SK-N-SH (cell line): ENCODE measurements at regions not wholly inside any gene's neighbourhood (a gene's known extent, or its start where the extent isn't known, plus 50 kb on each side); places are given as distances from the start of the nearest gene placed in this dataset.

Experiments used
- CTCF ChIA-PET: fragments of 300-600, 350-600 bp; formaldehyde crosslinking; extraction: SDS; loops from one replicate; lab custom pipeline; 2021; lab: Yijun Ruan, JAX
- POLR2A ChIA-PET: fragments of 350-600 bp; sonication (Branson Sonifier 250); formaldehyde crosslinking; extraction: SDS; loops from one replicate; lab custom pipeline; 2020; ENCODE audit warnings: antibody characterized with exemption, inconsistent platforms; lab: Yijun Ruan, JAX
- DNase-seq: peaks from one replicate; pipeline ENCODE4 v3.0.0; 2012
- H2AFZ ChIP-seq: fragments of 200-600 bp; sonication (generic); 2 replicates; pipeline ENCODE4 v1.8.1; 2016; ENCODE audit warnings: antibody characterized with exemption, mild to moderate bottlenecking, low read depth
- H3F3A ChIP-seq: fragments of 200-600 bp; sonication (generic); replicated peaks from 2 replicates; pipeline ENCODE3; 2016; ENCODE audit warnings: antibody characterized with exemption, mild to moderate bottlenecking; ENCODE audit not compliant: insufficient read depth
- H3K27ac ChIP-seq, 2 experiments: fragments of 200-500 bp in 1 of 2; fragments of 200-600 bp in 1 of 2; sonication (Bioruptor generic) in 1 of 2; sonication (generic), shearing (Covaris generic) in 1 of 2; 2 replicates each; pipeline versions ENCODE4 v1.5.1 to v1.6.1; 2014 to 2016; ENCODE audit warnings: low read depth in 2 of 2, inconsistent platforms in 1 of 2, low read length in 1 of 2, mild to moderate bottlenecking in 1 of 2, mixed read lengths in 1 of 2
- H3K27me3 ChIP-seq: fragments of 200-600 bp; sonication (generic), shearing (Covaris generic); 2 replicates; pipeline ENCODE4 v1.6.1; 2016; ENCODE audit warnings: mixed run types; ENCODE audit not compliant: insufficient read depth
- H3K36me3 ChIP-seq, 2 experiments: fragments of 200-500 bp in 1 of 2; fragments of 200-600 bp in 1 of 2; sonication (Bioruptor generic) in 1 of 2; sonication (generic) in 1 of 2; replicated peaks in 1 of 2; 2 replicates each; pipeline versions ENCODE3 to v1.5.1; 2014 to 2016; ENCODE audit warnings: low read length in 1 of 2, mild to moderate bottlenecking in 1 of 2; ENCODE audit not compliant: insufficient read depth in 2 of 2, control insufficient read depth in 1 of 2
- H3K4me1 ChIP-seq, 2 experiments: fragments of 200-500 bp in 1 of 2; fragments of 200-600 bp in 1 of 2; sonication (Bioruptor generic) in 1 of 2; sonication (generic), shearing (Covaris generic) in 1 of 2; 2 replicates each; pipeline versions ENCODE4 v1.5.1 to v1.6.1; 2014 to 2016; ENCODE audit warnings: low read depth in 1 of 2, low read length in 1 of 2, mixed run types in 1 of 2; ENCODE audit not compliant: insufficient read depth in 2 of 2, control insufficient read depth in 1 of 2
- H3K4me2 ChIP-seq: fragments of 200-600 bp; sonication (generic), shearing (Covaris generic); 2 replicates; pipeline ENCODE4 v1.6.1; 2017; ENCODE audit warnings: mixed run types
- H3K4me3 ChIP-seq, 2 experiments: fragments of 200-500 bp in 1 of 2; fragments of 200-600 bp in 1 of 2; sonication (Bioruptor generic) in 1 of 2; sonication (generic), shearing (Covaris generic) in 1 of 2; 2 replicates each; pipeline versions ENCODE4 v1.5.1 to v1.8.1; 2014 to 2016; ENCODE audit warnings: low read depth in 2 of 2, inconsistent platforms in 1 of 2, low read length in 1 of 2, mild to moderate bottlenecking in 1 of 2, mixed read lengths in 1 of 2, moderate library complexity in 1 of 2
- H3K79me2 ChIP-seq: fragments of 200-600 bp; sonication (generic); 2 replicates; pipeline ENCODE4 v1.8.1; 2017; ENCODE audit warnings: mild to moderate bottlenecking; ENCODE audit not compliant: insufficient read depth
- H3K9ac ChIP-seq: fragments of 200-600 bp; sonication (generic); 2 replicates; pipeline ENCODE4 v1.6.1; 2017; ENCODE audit warnings: mixed run types
- H3K9me2 ChIP-seq: fragments of 200-600 bp; sonication (generic); 2 replicates; pipeline ENCODE4 v1.6.1; 2017; ENCODE audit warnings: mixed run types
- H3K9me3 ChIP-seq: fragments of 200-600 bp; sonication (generic); 2 replicates; pipeline ENCODE4 v1.6.1; 2017; ENCODE audit warnings: mixed run types, mild to moderate bottlenecking, moderate library complexity
- H4K20me1 ChIP-seq: fragments of 200-600 bp; sonication (generic); 2 replicates; pipeline ENCODE4 v1.6.1; 2017; ENCODE audit warnings: mild to moderate bottlenecking, mixed run types; ENCODE audit not compliant: insufficient read depth
- CHD2 ChIP-seq: fragments of 150-350 bp; IDR thresholded peaks from 2 replicates; pipeline ENCODE4 v1.6.1; 2018; ENCODE audit warnings: low read length; ENCODE audit not compliant: partially characterized antibody
- EZH2phosphoT487 ChIP-seq: fragments of 200-600 bp; sonication (generic); IDR thresholded peaks from 2 replicates; pipeline ENCODE4 v1.6.1; 2017; ENCODE audit warnings: low read depth, mixed run types, mild to moderate bottlenecking, antibody characterized with exemption, moderate library complexity, borderline replicate concordance
- FOXJ3 ChIP-seq: sonication (generic); formaldehyde crosslinking; IDR thresholded peaks from 2 replicates; pipeline ENCODE4 v1.5.1; 2020; ENCODE audit warnings: mild to moderate bottlenecking, missing genetic modification reagents
- NFIC ChIP-seq: IDR thresholded peaks from 2 replicates; pipeline ENCODE4 v1.4.0; 2012; ENCODE audit warnings: borderline replicate concordance
- NRF1 ChIP-seq: IDR thresholded peaks from 2 replicates; pipeline ENCODE4 v1.6.1; 2012; ENCODE audit warnings: low read depth, mild to moderate bottlenecking, low read length
- RAD21 ChIP-seq: IDR thresholded peaks from 2 replicates; pipeline ENCODE4 v1.6.1; 2012; ENCODE audit warnings: mild to moderate bottlenecking, low read length
- RFX5 ChIP-seq: IDR thresholded peaks from 2 replicates; pipeline ENCODE4 v1.6.1; 2012; ENCODE audit warnings: mild to moderate bottlenecking, improper control_type of control experiment, low read length
- RXRA ChIP-seq: IDR thresholded peaks from 2 replicates; pipeline ENCODE4 v1.4.0; 2012; ENCODE audit warnings: low read depth, mild to moderate bottlenecking, borderline replicate concordance
- SIN3A ChIP-seq: IDR thresholded peaks from 2 replicates; pipeline ENCODE4 v1.6.1; 2012; ENCODE audit warnings: low read depth, mild to moderate bottlenecking, low read length, moderate library complexity, borderline replicate concordance
- TCF12 ChIP-seq: IDR thresholded peaks from 2 replicates; pipeline ENCODE4 v1.4.0; 2012
- TEAD4 ChIP-seq: IDR thresholded peaks from 2 replicates; pipeline ENCODE4 v1.4.0; 2012; ENCODE audit warnings: mild to moderate bottlenecking, borderline replicate concordance; ENCODE audit not compliant: insufficient read depth
- WGBS: methylation state at CpG from one replicate; pipeline ENCODE4 v1.1.6; 2017; ENCODE audit warnings: low lambda C conversion rate; 5-methylcytosine and 5-hydroxymethylcytosine counted together
- TF ChIP-seq, protein P1 (sequence below): IDR thresholded peaks from 2 replicates; pipeline ENCODE4 v1.6.1; 2012; ENCODE audit warnings: mild to moderate bottlenecking, low read depth, low read length, moderate library complexity
- TF ChIP-seq, protein P2 (sequence below): IDR thresholded peaks from 2 replicates; pipeline ENCODE4; 2012
- TF ChIP-seq, protein P3 (sequence below): fragments of 150-350 bp; IDR thresholded peaks from 2 replicates; pipeline ENCODE4 v1.6.1; 2016; ENCODE audit warnings: mild to moderate bottlenecking, low read depth, low read length
- TF ChIP-seq, protein P4 (sequence below): IDR thresholded peaks from 2 replicates; pipeline ENCODE4 v1.4.0; 2012; ENCODE audit warnings: low read depth, borderline replicate concordance

DNA sequence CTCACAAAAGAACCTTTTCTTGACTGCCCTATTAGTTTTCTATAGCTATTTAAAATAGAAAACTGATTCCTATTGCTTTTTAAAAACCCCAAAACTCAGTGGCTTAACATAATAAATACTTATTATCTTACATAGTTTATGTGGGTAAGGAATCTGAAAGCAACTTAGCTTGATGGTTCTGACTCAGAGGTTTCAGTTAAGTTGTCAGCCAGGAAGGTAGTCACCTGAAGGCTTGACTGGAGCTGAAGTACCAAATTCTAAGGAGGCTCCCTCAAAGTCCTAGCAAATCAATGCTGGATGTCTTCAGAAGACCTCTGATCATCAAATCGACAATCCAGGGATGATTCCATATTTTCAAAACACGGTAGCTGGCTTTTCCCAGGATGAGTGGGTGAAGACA is 546.6 kb upstream of the CDH2 start:
- H3K9ac ChIP-seq = no peak overlapping the region
- H3K9me2 ChIP-seq = no peaks in the 10 kb centered on the region
- H2AFZ ChIP-seq = no peak overlapping the region
- H3K36me3 ChIP-seq = no peaks in the 10 kb centered on the region
- peaks cover 5 to 11% of the 10 kb centered on the region in 2 experiments; a peak in 3 of 4 replicates for H3K4me1 ChIP-seq
- TF ChIP-seq RAD21 = no peak
- TF ChIP-seq RXRA = no peak
- no peak for TF ChIP-seq RFX5
- no peak for TF ChIP-seq TEAD4
- no peak for TF ChIP-seq NRF1
- TF ChIP-seq, protein P1, sequence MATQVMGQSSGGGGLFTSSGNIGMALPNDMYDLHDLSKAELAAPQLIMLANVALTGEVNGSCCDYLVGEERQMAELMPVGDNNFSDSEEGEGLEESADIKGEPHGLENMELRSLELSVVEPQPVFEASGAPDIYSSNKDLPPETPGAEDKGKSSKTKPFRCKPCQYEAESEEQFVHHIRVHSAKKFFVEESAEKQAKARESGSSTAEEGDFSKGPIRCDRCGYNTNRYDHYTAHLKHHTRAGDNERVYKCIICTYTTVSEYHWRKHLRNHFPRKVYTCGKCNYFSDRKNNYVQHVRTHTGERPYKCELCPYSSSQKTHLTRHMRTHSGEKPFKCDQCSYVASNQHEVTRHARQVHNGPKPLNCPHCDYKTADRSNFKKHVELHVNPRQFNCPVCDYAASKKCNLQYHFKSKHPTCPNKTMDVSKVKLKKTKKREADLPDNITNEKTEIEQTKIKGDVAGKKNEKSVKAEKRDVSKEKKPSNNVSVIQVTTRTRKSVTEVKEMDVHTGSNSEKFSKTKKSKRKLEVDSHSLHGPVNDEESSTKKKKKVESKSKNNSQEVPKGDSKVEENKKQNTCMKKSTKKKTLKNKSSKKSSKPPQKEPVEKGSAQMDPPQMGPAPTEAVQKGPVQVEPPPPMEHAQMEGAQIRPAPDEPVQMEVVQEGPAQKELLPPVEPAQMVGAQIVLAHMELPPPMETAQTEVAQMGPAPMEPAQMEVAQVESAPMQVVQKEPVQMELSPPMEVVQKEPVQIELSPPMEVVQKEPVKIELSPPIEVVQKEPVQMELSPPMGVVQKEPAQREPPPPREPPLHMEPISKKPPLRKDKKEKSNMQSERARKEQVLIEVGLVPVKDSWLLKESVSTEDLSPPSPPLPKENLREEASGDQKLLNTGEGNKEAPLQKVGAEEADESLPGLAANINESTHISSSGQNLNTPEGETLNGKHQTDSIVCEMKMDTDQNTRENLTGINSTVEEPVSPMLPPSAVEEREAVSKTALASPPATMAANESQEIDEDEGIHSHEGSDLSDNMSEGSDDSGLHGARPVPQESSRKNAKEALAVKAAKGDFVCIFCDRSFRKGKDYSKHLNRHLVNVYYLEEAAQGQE = no peak
- TF ChIP-seq, protein P2, sequence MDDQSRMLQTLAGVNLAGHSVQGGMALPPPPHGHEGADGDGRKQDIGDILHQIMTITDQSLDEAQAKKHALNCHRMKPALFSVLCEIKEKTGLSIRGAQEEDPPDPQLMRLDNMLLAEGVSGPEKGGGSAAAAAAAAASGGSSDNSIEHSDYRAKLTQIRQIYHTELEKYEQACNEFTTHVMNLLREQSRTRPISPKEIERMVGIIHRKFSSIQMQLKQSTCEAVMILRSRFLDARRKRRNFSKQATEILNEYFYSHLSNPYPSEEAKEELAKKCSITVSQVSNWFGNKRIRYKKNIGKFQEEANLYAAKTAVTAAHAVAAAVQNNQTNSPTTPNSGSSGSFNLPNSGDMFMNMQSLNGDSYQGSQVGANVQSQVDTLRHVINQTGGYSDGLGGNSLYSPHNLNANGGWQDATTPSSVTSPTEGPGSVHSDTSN = no peak
- TF ChIP-seq, protein P3, sequence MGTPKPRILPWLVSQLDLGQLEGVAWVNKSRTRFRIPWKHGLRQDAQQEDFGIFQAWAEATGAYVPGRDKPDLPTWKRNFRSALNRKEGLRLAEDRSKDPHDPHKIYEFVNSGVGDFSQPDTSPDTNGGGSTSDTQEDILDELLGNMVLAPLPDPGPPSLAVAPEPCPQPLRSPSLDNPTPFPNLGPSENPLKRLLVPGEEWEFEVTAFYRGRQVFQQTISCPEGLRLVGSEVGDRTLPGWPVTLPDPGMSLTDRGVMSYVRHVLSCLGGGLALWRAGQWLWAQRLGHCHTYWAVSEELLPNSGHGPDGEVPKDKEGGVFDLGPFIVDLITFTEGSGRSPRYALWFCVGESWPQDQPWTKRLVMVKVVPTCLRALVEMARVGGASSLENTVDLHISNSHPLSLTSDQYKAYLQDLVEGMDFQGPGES = no peak
- no peak overlapping the region for H3K4me3 ChIP-seq
- no peak for DNase-seq
- H3K27ac ChIP-seq = no peak overlapping the region
- ChIA-PET POLR2A (no interaction called here), CTCF (interaction anchor here (0.7 kb wide), 1 partner anchor 37 kb away, joined by 4 read pairs; no protein-coding TSS in a partner anchor)
- H4K20me1 ChIP-seq = no peaks in the 10 kb centered on the region
- no peaks in the 10 kb centered on the region for H3K79me2 ChIP-seq
- H3K9me3 ChIP-seq = no peaks in the 10 kb centered on the region
- H3K27me3 ChIP-seq = no peaks in the 10 kb centered on the region
- H3K4me2 ChIP-seq = no peak overlapping the region
- 94% methylated on average over 2 of the region's 2 CpGs for WGBS
- H3F3A ChIP-seq = no peaks in the 10 kb centered on the region

DNA sequence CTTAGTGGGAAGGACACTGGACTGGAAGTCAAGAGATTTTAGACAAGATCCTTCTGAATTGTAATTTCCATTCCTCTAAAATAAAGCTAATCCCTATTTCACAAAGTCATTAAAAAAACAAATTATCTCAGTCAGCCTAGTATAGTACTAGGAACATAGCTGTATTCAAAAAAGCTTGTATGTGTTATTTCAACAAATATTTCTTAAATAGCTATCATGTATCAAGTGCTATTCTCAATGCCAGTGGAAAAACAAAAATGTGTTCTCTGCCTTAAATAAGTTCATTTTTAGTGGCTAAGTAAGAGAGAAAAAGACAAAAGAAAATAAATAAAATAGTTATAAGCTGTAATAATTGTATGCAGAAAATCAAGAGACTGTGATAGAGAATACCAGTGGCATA is 541.8 kb upstream of the CDH2 start:
- H4K20me1 ChIP-seq = no peaks in the 10 kb centered on the region
- no peak overlapping the region for H2AFZ ChIP-seq
- no peak overlapping the region for H3K9ac ChIP-seq
- POLR2A ChIA-PET = no interaction called here
- no peaks in the 10 kb centered on the region for H3K9me2 ChIP-seq
- H3K4me2 ChIP-seq = no peak overlapping the region
- H3K27ac ChIP-seq = no peak overlapping the region
- H3K4me3 ChIP-seq = no peak overlapping the region
- H3K9me3 ChIP-seq = no peaks in the 10 kb centered on the region
- H3K36me3 ChIP-seq = no peaks in the 10 kb centered on the region
- no peaks in the 10 kb centered on the region for H3F3A ChIP-seq
- no peaks in the 10 kb centered on the region for H3K79me2 ChIP-seq
- DNase-seq = no peak
- peaks cover 0 to 9% of the 10 kb centered on the region in 2 experiments; a peak in 1 of 4 replicates for H3K4me1 ChIP-seq
- no peaks in the 10 kb centered on the region for H3K27me3 ChIP-seq
- CTCF ChIA-PET = no interaction called here
- no peak for TF ChIP-seq CHD2
- no peak for TF ChIP-seq RAD21
- no peak for TF ChIP-seq NFIC
- TF ChIP-seq, protein P4, sequence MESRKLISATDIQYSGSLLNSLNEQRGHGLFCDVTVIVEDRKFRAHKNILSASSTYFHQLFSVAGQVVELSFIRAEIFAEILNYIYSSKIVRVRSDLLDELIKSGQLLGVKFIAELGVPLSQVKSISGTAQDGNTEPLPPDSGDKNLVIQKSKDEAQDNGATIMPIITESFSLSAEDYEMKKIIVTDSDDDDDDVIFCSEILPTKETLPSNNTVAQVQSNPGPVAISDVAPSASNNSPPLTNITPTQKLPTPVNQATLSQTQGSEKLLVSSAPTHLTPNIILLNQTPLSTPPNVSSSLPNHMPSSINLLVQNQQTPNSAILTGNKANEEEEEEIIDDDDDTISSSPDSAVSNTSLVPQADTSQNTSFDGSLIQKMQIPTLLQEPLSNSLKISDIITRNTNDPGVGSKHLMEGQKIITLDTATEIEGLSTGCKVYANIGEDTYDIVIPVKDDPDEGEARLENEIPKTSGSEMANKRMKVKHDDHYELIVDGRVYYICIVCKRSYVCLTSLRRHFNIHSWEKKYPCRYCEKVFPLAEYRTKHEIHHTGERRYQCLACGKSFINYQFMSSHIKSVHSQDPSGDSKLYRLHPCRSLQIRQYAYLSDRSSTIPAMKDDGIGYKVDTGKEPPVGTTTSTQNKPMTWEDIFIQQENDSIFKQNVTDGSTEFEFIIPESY = no peak
- TF ChIP-seq FOXJ3 (CRISPR knock-in tag) = no peak
- TF ChIP-seq SIN3A = no peak
- TF ChIP-seq EZH2phosphoT487 = no peak
- TF ChIP-seq RFX5 = no peak
- TF ChIP-seq, protein P1 = no peak
- no peak for TF ChIP-seq TCF12
